NCI-H1105 treated with DMSO at 0.1 percent for 48 hours (cell line): ENCODE measurements at regions not wholly inside any gene's neighbourhood (a gene's known extent, or its start where the extent isn't known, plus 50 kb on each side); places are given as distances from the start of the nearest gene placed in this dataset.
A peak's percentile ranks its signal among the peaks of the same experiment; 100 is the strongest.
"Not testable (repeated sequence)": the region's sequence is repeated elsewhere in the genome, so short reads cannot be mapped to it uniquely, and the experiment has no call there.

Experiments used
- DNase-seq: peaks from one replicate; lab custom pipeline; 2025; lab: John Stamatoyannopoulos, UW

- no peak for DNase-seq
Measured at GRCh38 chr5:12658871-12659446, 754.7 kb upstream of the CTNND2 start.

- not testable (repeated sequence) for DNase-seq
Measured at GRCh38 chr5:12657914-12658474, 753.7 kb upstream of the CTNND2 start.

- DNase-seq, result no peak
Measured at GRCh38 chr5:12655675-12656074, 751.4 kb upstream of the CTNND2 start.

GRCh38 chr5:12652201-12652600 is 748.0 kb upstream of the CTNND2 start:
- no peak for DNase-seq

- no peak for DNase-seq
Measured at GRCh38 chr5:12648558-12648957, 744.3 kb upstream of the CTNND2 start.

GRCh38 chr5:12647613-12648012 is 743.4 kb upstream of the CTNND2 start:
- no peak for DNase-seq

- no peak for DNase-seq
Measured at GRCh38 chr5:12645582-12645981, 741.3 kb upstream of the CTNND2 start.

GRCh38 chr5:12636209-12636608 is 732.0 kb upstream of the CTNND2 start:
- DNase-seq, result no peak

- DNase-seq, result no peak
Measured at GRCh38 chr5:12626556-12626955, 722.3 kb upstream of the CTNND2 start.

- no peak for DNase-seq
Measured at GRCh38 chr5:12625667-12626263, 721.5 kb upstream of the CTNND2 start.

GRCh38 chr5:12624776-12625560 is 720.7 kb upstream of the CTNND2 start:
- DNase-seq, result no peak

- DNase-seq, result no peak
Measured at GRCh38 chr5:12623408-12623807, 719.2 kb upstream of the CTNND2 start.

GRCh38 chr5:12616093-12616492 is 711.8 kb upstream of the CTNND2 start:
- no peak for DNase-seq

- DNase-seq, result no peak
Measured at GRCh38 chr5:12615141-12615820, 711.0 kb upstream of the CTNND2 start.

GRCh38 chr5:12614608-12615007 is 710.4 kb upstream of the CTNND2 start:
- no peak for DNase-seq

GRCh38 chr5:12611132-12611531 is 706.9 kb upstream of the CTNND2 start:
- DNase-seq, result no peak

GRCh38 chr5:12607817-12608216 is 703.6 kb upstream of the CTNND2 start:
- not testable (repeated sequence) for DNase-seq

GRCh38 chr5:12592228-12592627 is 688.0 kb upstream of the CTNND2 start:
- DNase-seq, result no peak

- DNase-seq, result no peak
Measured at GRCh38 chr5:12586406-12586805, 682.2 kb upstream of the CTNND2 start.

GRCh38 chr5:12578803-12579202 is 674.6 kb upstream of the CTNND2 start:
- DNase-seq, result not testable (repeated sequence)

GRCh38 chr5:12576953-12577352 is 672.7 kb upstream of the CTNND2 start:
- DNase-seq, result not testable (repeated sequence)

GRCh38 chr5:12574298-12575093 is 670.2 kb upstream of the CTNND2 start:
- DNase-seq, result peak; percentile 91
